Panc1 (cell line): ENCODE measurements at regions not wholly inside any gene's neighbourhood (a gene's known extent, or its start where the extent isn't known, plus 50 kb on each side); places are given as distances from the start of the nearest gene placed in this dataset.
"Not testable (repeated sequence)": the region's sequence is repeated elsewhere in the genome, so short reads cannot be mapped to it uniquely, and the experiment has no call there.

ENCODE experiments used
- ATAC-seq: fragments of 200-7000 bp; cut with Tn5 transposase; 2 replicates; pipeline ENCODE4 v1.9.1; 2020; ENCODE audit warnings: mild to moderate bottlenecking, moderate library complexity
- BruUV-seq: library from RNA; stranded (reverse); fragments of 400-500 nt; replicated peaks from 2 replicates; lab custom pipeline; 2021; lab: Mats Ljungman, UMichigan
- CTCF ChIA-PET: fragments of 300-600 bp; sonication (Branson Sonifier 250); formaldehyde crosslinking; loops from one replicate; lab custom pipeline; 2022; ENCODE audit warnings: antibody characterized with exemption; lab: Charles Lee
- POLR2A ChIA-PET: fragments of 300-600 bp; sonication (Branson Sonifier 250); formaldehyde crosslinking; loops from one replicate; lab custom pipeline; 2022; ENCODE audit warnings: antibody characterized with exemption; lab: Charles Lee
- DNase-seq: peaks from one replicate; pipeline ENCODE4 v3.0.0-alpha.2; 2010; ENCODE audit warnings: low read depth, low spot score
- H3K27ac ChIP-seq: 2 replicates; pipeline ENCODE4 v1.5.1; 2011; ENCODE audit warnings: mild to moderate bottlenecking, low read length, inconsistent platforms
- H3K27me3 ChIP-seq: fragments of 200-500 bp; sonication (Bioruptor generic); 2 replicates; pipeline ENCODE4 v1.6.0; 2014; ENCODE audit warnings: low read length, inconsistent platforms; ENCODE audit not compliant: control insufficient read depth, insufficient read depth
- H3K36me3 ChIP-seq: fragments of 200-500 bp; sonication (Bioruptor generic); 2 replicates; pipeline ENCODE4 v1.5.1; 2014; ENCODE audit warnings: inconsistent platforms, mild to moderate bottlenecking, low read length, moderate library complexity; ENCODE audit not compliant: control insufficient read depth, insufficient read depth
- H3K4me1 ChIP-seq: 2 replicates; pipeline ENCODE4 v1.5.1; 2011; ENCODE audit warnings: inconsistent platforms, mild to moderate bottlenecking, low read length, moderate library complexity; ENCODE audit not compliant: control insufficient read depth, insufficient read depth
- H3K4me3 ChIP-seq, 2 experiments: 2 replicates each; pipeline ENCODE4 v1.5.1; 2011 to 2012; ENCODE audit warnings: low read depth in 2 of 2, low read length in 2 of 2, mild to moderate bottlenecking in 2 of 2, inconsistent platforms in 1 of 2, moderate library complexity in 1 of 2
- H3K9me3 ChIP-seq: fragments of 200-500 bp; sonication (Bioruptor generic); 2 replicates; pipeline ENCODE4 v1.5.1; 2014; ENCODE audit warnings: low read depth, mild to moderate bottlenecking, inconsistent platforms, low read length, moderate library complexity; ENCODE audit not compliant: control insufficient read depth, insufficient read depth
- POLR2AphosphoS5 ChIP-seq: IDR thresholded peaks from 2 replicates; pipeline ENCODE4 v1.6.1; 2012; ENCODE audit warnings: mild to moderate bottlenecking, low read depth, low read length, moderate library complexity
- SIN3A ChIP-seq: IDR thresholded peaks from 2 replicates; pipeline ENCODE4 v1.6.1; 2012; ENCODE audit warnings: low read depth, mild to moderate bottlenecking, low read length, moderate library complexity, borderline replicate concordance; ENCODE audit not compliant: insufficient read depth
- TCF7L2 ChIP-seq: IDR thresholded peaks from 2 replicates; pipeline ENCODE4 v1.6.1; 2011; ENCODE audit warnings: mild to moderate bottlenecking, low read depth, low read length, inconsistent platforms
- in situ Hi-C: cut with HindIII; loops from 2 replicates; pipeline ENCODE4 v1.10.0; 2016; ENCODE audit warnings: low sequenced_read_pairs, low pct_unique_long_range_greater_than_20kb
- intact Hi-C: fragments of 100-400 bp; cut with micrococcal nuclease; formaldehyde crosslinking; loops from one replicate; pipeline ENCODE4 v1.10.0; 2022; ENCODE audit not compliant: unreplicated experiment
- TF ChIP-seq, protein P1 (sequence below): fragments of 450-650 bp; IDR thresholded peaks from 2 replicates; pipeline ENCODE4 v1.5.1; 2017; ENCODE audit warnings: mild to moderate bottlenecking
- TF ChIP-seq, protein P2 (sequence below), 2 experiments: IDR thresholded peaks; 2 replicates each; pipeline ENCODE4 v1.6.1; 2011 to 2012; ENCODE audit warnings: low read depth in 2 of 2, control low read depth in 1 of 2, low read length in 1 of 2, mild to moderate bottlenecking in 1 of 2, moderate library complexity in 1 of 2; ENCODE audit not compliant: insufficient read depth in 1 of 2

DNA sequence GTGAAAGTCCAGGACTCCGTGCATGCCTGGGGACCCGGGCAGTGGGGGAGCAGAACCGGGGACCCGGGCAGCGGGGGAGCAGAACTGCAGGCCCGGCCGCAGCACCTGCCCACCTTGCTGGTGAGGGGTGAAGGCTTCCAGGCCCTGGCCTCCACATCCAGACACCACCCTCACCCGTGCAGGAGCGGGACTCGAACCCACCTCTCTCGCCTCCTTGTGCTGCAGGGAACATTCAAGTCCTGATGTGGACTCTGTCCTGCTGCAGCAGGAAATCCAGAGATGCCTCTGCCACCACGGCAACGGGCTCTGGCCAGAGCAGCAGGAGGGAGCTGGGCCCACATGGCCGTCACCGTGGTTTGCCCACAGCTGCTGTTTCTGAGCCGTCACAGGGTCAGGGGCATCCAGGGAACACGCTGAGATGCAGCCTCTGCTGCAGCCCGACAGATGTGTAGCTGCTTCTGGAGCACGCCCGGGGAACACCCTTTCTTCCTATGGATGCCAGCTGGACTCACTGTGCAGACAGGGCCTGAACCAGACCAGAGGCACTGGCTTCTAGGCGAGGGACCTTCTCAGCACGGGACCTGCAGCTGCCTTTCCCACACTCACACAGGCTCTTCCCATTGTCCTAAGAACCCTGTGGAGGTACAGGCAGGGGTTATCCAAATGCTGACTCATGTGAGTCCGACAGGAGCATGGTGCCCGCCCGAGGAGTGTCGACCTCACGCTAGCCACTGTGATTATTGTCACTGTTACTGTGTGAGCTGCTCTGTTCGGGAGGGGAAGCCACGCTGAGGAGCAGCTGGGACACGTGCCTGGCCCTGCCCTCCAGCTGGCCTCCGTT is 89.2 kb upstream of the CTDP1 start:
- ChIA-PET CTCF (interaction anchor here (0.5 kb wide), 1 partner anchor 68 kb away, joined by 3 read pairs; no protein-coding TSS in a partner anchor), POLR2A (no interaction called here)
- H3K36me3 ChIP-seq = no peaks in the 10 kb centered on the region
- H3K27me3 ChIP-seq = peaks cover 25% of the 10 kb centered on the region
- no peak for DNase-seq
- intact Hi-C loops = no loop called here
- no peak overlapping the region for H3K27ac ChIP-seq
- in situ Hi-C loops = no loop called here
- no peaks in the 10 kb centered on the region for H3K9me3 ChIP-seq
- TF ChIP-seq, protein P1, sequence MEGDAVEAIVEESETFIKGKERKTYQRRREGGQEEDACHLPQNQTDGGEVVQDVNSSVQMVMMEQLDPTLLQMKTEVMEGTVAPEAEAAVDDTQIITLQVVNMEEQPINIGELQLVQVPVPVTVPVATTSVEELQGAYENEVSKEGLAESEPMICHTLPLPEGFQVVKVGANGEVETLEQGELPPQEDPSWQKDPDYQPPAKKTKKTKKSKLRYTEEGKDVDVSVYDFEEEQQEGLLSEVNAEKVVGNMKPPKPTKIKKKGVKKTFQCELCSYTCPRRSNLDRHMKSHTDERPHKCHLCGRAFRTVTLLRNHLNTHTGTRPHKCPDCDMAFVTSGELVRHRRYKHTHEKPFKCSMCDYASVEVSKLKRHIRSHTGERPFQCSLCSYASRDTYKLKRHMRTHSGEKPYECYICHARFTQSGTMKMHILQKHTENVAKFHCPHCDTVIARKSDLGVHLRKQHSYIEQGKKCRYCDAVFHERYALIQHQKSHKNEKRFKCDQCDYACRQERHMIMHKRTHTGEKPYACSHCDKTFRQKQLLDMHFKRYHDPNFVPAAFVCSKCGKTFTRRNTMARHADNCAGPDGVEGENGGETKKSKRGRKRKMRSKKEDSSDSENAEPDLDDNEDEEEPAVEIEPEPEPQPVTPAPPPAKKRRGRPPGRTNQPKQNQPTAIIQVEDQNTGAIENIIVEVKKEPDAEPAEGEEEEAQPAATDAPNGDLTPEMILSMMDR = no peak
- TF ChIP-seq, protein P2, sequence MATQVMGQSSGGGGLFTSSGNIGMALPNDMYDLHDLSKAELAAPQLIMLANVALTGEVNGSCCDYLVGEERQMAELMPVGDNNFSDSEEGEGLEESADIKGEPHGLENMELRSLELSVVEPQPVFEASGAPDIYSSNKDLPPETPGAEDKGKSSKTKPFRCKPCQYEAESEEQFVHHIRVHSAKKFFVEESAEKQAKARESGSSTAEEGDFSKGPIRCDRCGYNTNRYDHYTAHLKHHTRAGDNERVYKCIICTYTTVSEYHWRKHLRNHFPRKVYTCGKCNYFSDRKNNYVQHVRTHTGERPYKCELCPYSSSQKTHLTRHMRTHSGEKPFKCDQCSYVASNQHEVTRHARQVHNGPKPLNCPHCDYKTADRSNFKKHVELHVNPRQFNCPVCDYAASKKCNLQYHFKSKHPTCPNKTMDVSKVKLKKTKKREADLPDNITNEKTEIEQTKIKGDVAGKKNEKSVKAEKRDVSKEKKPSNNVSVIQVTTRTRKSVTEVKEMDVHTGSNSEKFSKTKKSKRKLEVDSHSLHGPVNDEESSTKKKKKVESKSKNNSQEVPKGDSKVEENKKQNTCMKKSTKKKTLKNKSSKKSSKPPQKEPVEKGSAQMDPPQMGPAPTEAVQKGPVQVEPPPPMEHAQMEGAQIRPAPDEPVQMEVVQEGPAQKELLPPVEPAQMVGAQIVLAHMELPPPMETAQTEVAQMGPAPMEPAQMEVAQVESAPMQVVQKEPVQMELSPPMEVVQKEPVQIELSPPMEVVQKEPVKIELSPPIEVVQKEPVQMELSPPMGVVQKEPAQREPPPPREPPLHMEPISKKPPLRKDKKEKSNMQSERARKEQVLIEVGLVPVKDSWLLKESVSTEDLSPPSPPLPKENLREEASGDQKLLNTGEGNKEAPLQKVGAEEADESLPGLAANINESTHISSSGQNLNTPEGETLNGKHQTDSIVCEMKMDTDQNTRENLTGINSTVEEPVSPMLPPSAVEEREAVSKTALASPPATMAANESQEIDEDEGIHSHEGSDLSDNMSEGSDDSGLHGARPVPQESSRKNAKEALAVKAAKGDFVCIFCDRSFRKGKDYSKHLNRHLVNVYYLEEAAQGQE (IDR thresholded peaks at IDR 0.05; ENCODE audit: insufficient read depth in 1 of 2, low read depth in 2 of 2, low read length in 1 of 2) = no peak
- TF ChIP-seq POLR2AphosphoS5 = no peak
- ATAC-seq = peak; percentile 57
- peaks cover 5% of the 10 kb centered on the region; the same call in 1 of the 2 replicates for H3K4me1 ChIP-seq
- BruUV-seq = no TSS peak
- H3K4me3 ChIP-seq = no peak overlapping the region

DNA sequence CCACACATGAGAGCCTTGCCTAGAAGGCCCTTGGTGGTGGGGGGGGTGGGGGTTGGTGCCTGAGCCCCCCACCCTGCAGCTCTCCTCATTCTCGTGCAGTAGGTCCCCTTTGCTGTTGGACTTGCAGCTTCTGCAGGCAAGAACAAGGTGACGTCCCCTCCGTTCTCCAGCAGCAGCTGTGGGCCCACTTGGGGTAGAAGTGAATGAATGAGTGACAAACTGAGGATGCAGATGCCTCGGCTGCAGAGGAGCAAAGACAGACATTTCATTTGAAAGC is 88.6 kb upstream of the CTDP1 start:
- H3K27ac ChIP-seq = no peak overlapping the region
- CTCF ChIA-PET = no interaction called here
- in situ Hi-C loops = no loop called here
- H3K4me3 ChIP-seq = no peak overlapping the region
- peaks cover 5% of the 10 kb centered on the region; the same call in 1 of the 2 replicates for H3K4me1 ChIP-seq
- POLR2A ChIA-PET = no interaction called here
- H3K36me3 ChIP-seq = no peaks in the 10 kb centered on the region
- no peak for ATAC-seq
- BruUV-seq = no TSS peak
- intact Hi-C loops = no loop called here
- TF ChIP-seq, protein P1 = no peak
- TF ChIP-seq POLR2AphosphoS5 (no peak), TCF7L2 (no peak), SIN3A (no peak)
- TF ChIP-seq, protein P2 (IDR thresholded peaks at IDR 0.05; ENCODE audit: insufficient read depth in 1 of 2, low read depth in 2 of 2, low read length in 1 of 2) = no peak
- no peaks in the 10 kb centered on the region for H3K9me3 ChIP-seq
- no peak for DNase-seq
- peaks cover 29% of the 10 kb centered on the region for H3K27me3 ChIP-seq

DNA sequence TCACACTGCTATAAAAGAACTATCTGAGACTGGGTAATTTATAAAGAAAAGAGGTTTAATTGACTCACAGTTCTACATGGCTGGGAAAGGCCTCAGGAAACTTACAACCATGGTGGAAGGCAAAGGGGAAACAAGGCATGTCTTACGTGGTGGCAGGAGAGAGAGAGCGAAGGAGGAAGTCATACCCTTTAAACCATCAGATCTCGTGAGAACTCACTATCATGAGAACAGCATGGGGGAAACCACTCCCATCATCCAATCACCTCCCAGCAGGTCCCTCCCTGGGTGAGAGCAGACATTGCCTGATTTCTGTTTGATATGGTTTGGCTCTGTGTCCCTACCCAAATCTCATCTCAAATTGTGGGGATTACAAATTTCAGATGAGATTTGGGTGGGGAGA is 86.9 kb upstream of the CTDP1 start:
- in situ Hi-C loops, H3K36me3 ChIP-seq, ATAC-seq, intact Hi-C loops, H3K9me3 ChIP-seq, H3K27ac ChIP-seq, BruUV-seq, H3K4me1 ChIP-seq, DNase-seq, H3K4me3 ChIP-seq, POLR2A ChIA-PET: not testable (repeated sequence)
- CTCF ChIA-PET = interaction anchor here (0.5 kb wide), 1 partner anchor 199 kb away, joined by 3 read pairs; no protein-coding TSS in a partner anchor
- peaks cover 36% of the 10 kb centered on the region for H3K27me3 ChIP-seq
